Mesendoderm (in vitro differentiated cells): ENCODE measurements at regions not wholly inside any gene's neighbourhood (a gene's known extent, or its start where the extent isn't known, plus 50 kb on each side); places are given as distances from the start of the nearest gene placed in this dataset.

Experiments used
- DNase-seq: peaks from one replicate; pipeline ENCODE4 v3.0.0; 2013
- H2AK5ac ChIP-seq: 2 replicates; pipeline ENCODE4 v1.6.1; 2013; ENCODE audit warnings: low read length, inconsistent platforms
- H2BK120ac ChIP-seq: 2 replicates; pipeline ENCODE4 v1.6.1; 2013; ENCODE audit warnings: low read depth, mild to moderate bottlenecking, low read length, moderate library complexity, mixed read lengths
- H2BK15ac ChIP-seq: replicated peaks from 2 replicates; pipeline ENCODE4 v1.6.1; 2013; ENCODE audit warnings: low read depth, mild to moderate bottlenecking, moderate library complexity
- H2BK5ac ChIP-seq: 2 replicates; pipeline ENCODE4 v1.6.1; 2013; ENCODE audit warnings: low read length, inconsistent platforms
- H3K18ac ChIP-seq: 2 replicates; pipeline ENCODE4 v1.6.1; 2013; ENCODE audit warnings: mild to moderate bottlenecking, low read length, mixed read lengths
- H3K23ac ChIP-seq: one replicate; pipeline ENCODE4 v1.6.1; 2013; ENCODE audit warnings: low read length
- H3K27ac ChIP-seq: 2 replicates; pipeline ENCODE4 v1.5.1; 2013; ENCODE audit warnings: low read depth, mild to moderate bottlenecking, inconsistent platforms, low read length, moderate library complexity
- H3K27me3 ChIP-seq: 2 replicates; pipeline ENCODE4 v1.6.1; 2013; ENCODE audit warnings: low read length, control low read depth, mild to moderate bottlenecking, inconsistent platforms; ENCODE audit not compliant: insufficient read depth, poor library complexity
- H3K36me3 ChIP-seq: 2 replicates; pipeline ENCODE4 v1.6.1; 2013; ENCODE audit warnings: low read length, inconsistent platforms; ENCODE audit not compliant: control insufficient read depth, insufficient read depth
- H3K4ac ChIP-seq: one replicate; pipeline ENCODE4 v1.6.1; 2013; ENCODE audit warnings: low read depth, mild to moderate bottlenecking, low read length, moderate library complexity
- H3K4me1 ChIP-seq: 2 replicates; pipeline ENCODE4 v1.6.1; 2013; ENCODE audit warnings: low read depth, low read length, inconsistent platforms; ENCODE audit not compliant: control insufficient read depth
- H3K4me2 ChIP-seq: 2 replicates; pipeline ENCODE4 v1.6.1; 2013; ENCODE audit warnings: low read length
- H3K4me3 ChIP-seq: 2 replicates; pipeline ENCODE4 v1.5.1; 2013; ENCODE audit warnings: mild to moderate bottlenecking, low read length
- H3K56ac ChIP-seq: one replicate; pipeline ENCODE4 v1.6.1; 2013; ENCODE audit warnings: low read length
- H3K79me1 ChIP-seq: 2 replicates; pipeline ENCODE4 v1.6.1; 2013; ENCODE audit warnings: low read length, inconsistent platforms
- H3K79me2 ChIP-seq: 2 replicates; pipeline ENCODE4 v1.6.1; 2013; ENCODE audit warnings: mild to moderate bottlenecking, low read length; ENCODE audit not compliant: control insufficient read depth, insufficient read depth
- H3K9ac ChIP-seq: 2 replicates; pipeline ENCODE4 v1.6.1; 2013; ENCODE audit warnings: low read length, inconsistent platforms
- H4K5ac ChIP-seq: one replicate; pipeline ENCODE4 v1.6.1; 2013; ENCODE audit warnings: low read length
- H4K8ac ChIP-seq: one replicate; pipeline ENCODE4 v1.6.1; 2013; ENCODE audit warnings: low read depth, mild to moderate bottlenecking, control low read depth, low read length, moderate library complexity
- WGBS: extraction: QIAGEN DNeasy Blood & Tissue Kit; methylation state at CpG from one replicate; pipeline ENCODE4 v1.1.7; 2013; ENCODE audit warnings: low lambda C conversion rate, missing lambda C conversion rate; ENCODE audit not compliant: insufficient coverage; ENCODE audit errors: extremely low coverage; 5-methylcytosine and 5-hydroxymethylcytosine counted together

- H3K36me3 ChIP-seq: no peaks in the 10 kb centered on the region
- no CpG with 5 or more reads among the region's 3 CpGs for WGBS
- no peak overlapping the region for H4K8ac ChIP-seq
- no peak overlapping the region for H3K23ac ChIP-seq
- H3K4me2 ChIP-seq: no peak overlapping the region
- no peak overlapping the region for H2AK5ac ChIP-seq
- H3K18ac ChIP-seq: no peak overlapping the region
- no peak overlapping the region for H3K4me3 ChIP-seq
- no peaks in the 10 kb centered on the region for H3K27me3 ChIP-seq
- no peak for DNase-seq
- no peaks in the 10 kb centered on the region for H3K79me1 ChIP-seq
- no peak overlapping the region for H3K27ac ChIP-seq
- no peak overlapping the region for H3K9ac ChIP-seq
- no peak overlapping the region for H3K4ac ChIP-seq
- no peak overlapping the region for H3K56ac ChIP-seq
- H2BK5ac ChIP-seq: no peak overlapping the region
- no peak overlapping the region for H2BK15ac ChIP-seq
- H3K4me1 ChIP-seq: no peaks in the 10 kb centered on the region
- H2BK120ac ChIP-seq: no peak overlapping the region
- H3K79me2 ChIP-seq: no peaks in the 10 kb centered on the region
- no peak overlapping the region for H4K5ac ChIP-seq
Observed at GRCh38 chr20:41716436-41716835, 98.3 kb upstream of the CHD6 start.

- no peak overlapping the region for H3K4ac ChIP-seq
- no peak overlapping the region for H3K23ac ChIP-seq
- DNase-seq: no peak
- H4K8ac ChIP-seq: no peak overlapping the region
- no peak overlapping the region for H2BK120ac ChIP-seq
- H3K18ac ChIP-seq: no peak overlapping the region
- H3K27me3 ChIP-seq: no peaks in the 10 kb centered on the region
- no peak overlapping the region for H2AK5ac ChIP-seq
- no peak overlapping the region for H3K4me2 ChIP-seq
- no CpG with 5 or more reads among the region's 1 CpG for whole genome bisulfite sequencing
- no peaks in the 10 kb centered on the region for H3K4me1 ChIP-seq
- no peak overlapping the region for H3K4me3 ChIP-seq
- H3K36me3 ChIP-seq: no peaks in the 10 kb centered on the region
- no peak overlapping the region for H4K5ac ChIP-seq
- no peaks in the 10 kb centered on the region for H3K79me2 ChIP-seq
- H3K9ac ChIP-seq: no peak overlapping the region
- no peak overlapping the region for H3K27ac ChIP-seq
- no peak overlapping the region for H2BK5ac ChIP-seq
- no peak overlapping the region for H3K56ac ChIP-seq
- no peak overlapping the region for H2BK15ac ChIP-seq
- H3K79me1 ChIP-seq: no peaks in the 10 kb centered on the region
Observed at GRCh38 chr20:41715526-41715925, 97.3 kb upstream of the CHD6 start.

- Histone ChIP-seq H2AK5ac (no peak overlapping the region), H2BK15ac (no peak overlapping the region), H3K79me2 (no peaks in the 10 kb centered on the region), H3K4me1 (no peaks in the 10 kb centered on the region), H3K56ac (no peak overlapping the region), H3K9ac (no peak overlapping the region), H3K27me3 (no peaks in the 10 kb centered on the region), H3K79me1 (no peaks in the 10 kb centered on the region), H3K27ac (no peak overlapping the region), H2BK5ac (no peak overlapping the region), H3K23ac (no peak overlapping the region), H3K4me3 (no peak overlapping the region), H3K36me3 (no peaks in the 10 kb centered on the region), H2BK120ac (no peak overlapping the region), H3K4me2 (no peak overlapping the region), H3K4ac (no peak overlapping the region), H3K18ac (no peak overlapping the region), H4K5ac (no peak overlapping the region), H4K8ac (no peak overlapping the region)
- no CpG with 5 or more reads among the region's 1 CpG for WGBS
- DNase-seq: no peak
Observed at GRCh38 chr20:41714030-41714429, 95.9 kb upstream of the CHD6 start.

- Histone ChIP-seq H3K18ac (no peak overlapping the region), H3K23ac (no peak overlapping the region), H2BK15ac (no peak overlapping the region), H4K5ac (no peak overlapping the region), H3K36me3 (no peaks in the 10 kb centered on the region), H3K4me1 (no peaks in the 10 kb centered on the region), H3K9ac (no peak overlapping the region), H3K56ac (no peak overlapping the region), H2BK120ac (no peak overlapping the region), H2AK5ac (no peak overlapping the region), H2BK5ac (no peak overlapping the region), H3K79me1 (no peaks in the 10 kb centered on the region), H3K4me3 (no peak overlapping the region), H3K27me3 (no peaks in the 10 kb centered on the region), H3K4me2 (no peak overlapping the region), H3K27ac (no peak overlapping the region), H3K79me2 (no peaks in the 10 kb centered on the region), H3K4ac (no peak overlapping the region), H4K8ac (no peak overlapping the region)
- no peak for DNase-seq
- WGBS: no CpG with 5 or more reads among the region's 6 CpGs
Observed at GRCh38 chr20:41704896-41705295, 86.7 kb upstream of the CHD6 start.

- Histone ChIP-seq H2BK5ac (no peak overlapping the region), H3K4me2 (no peak overlapping the region), H3K23ac (no peak overlapping the region), H2BK120ac (no peak overlapping the region), H4K8ac (no peak overlapping the region), H3K36me3 (no peaks in the 10 kb centered on the region), H3K18ac (no peak overlapping the region), H3K56ac (no peak overlapping the region), H3K4me1 (no peaks in the 10 kb centered on the region), H4K5ac (no peak overlapping the region), H3K4me3 (no peak overlapping the region), H3K79me1 (no peaks in the 10 kb centered on the region), H3K9ac (no peak overlapping the region), H3K4ac (no peak overlapping the region), H3K27me3 (no peaks in the 10 kb centered on the region), H3K27ac (no peak overlapping the region), H2AK5ac (no peak overlapping the region), H3K79me2 (no peaks in the 10 kb centered on the region), H2BK15ac (no peak overlapping the region)
- WGBS: no CpG with 5 or more reads among the region's 2 CpGs
- DNase-seq: no peak
Observed at GRCh38 chr20:41702647-41703046, 84.5 kb upstream of the CHD6 start.

GRCh38 chr20:41701588-41702348 lies 83.6 kb upstream of the CHD6 start:
- WGBS: no CpG with 5 or more reads among the region's 5 CpGs
- peak; percentile 25 for DNase-seq
- no peak overlapping the region for H3K18ac ChIP-seq

More at GRCh38 chr20:41701588-41702348, 83.6 kb upstream of the CHD6 start:
- no peak overlapping the region for H3K4me2 ChIP-seq
- H3K79me1 ChIP-seq: no peaks in the 10 kb centered on the region
- H3K4me3 ChIP-seq: no peak overlapping the region
- H2BK120ac ChIP-seq: no peak overlapping the region
- no peaks in the 10 kb centered on the region for H3K79me2 ChIP-seq
- no peak overlapping the region for H4K5ac ChIP-seq
- no peak overlapping the region for H3K56ac ChIP-seq
- no peak overlapping the region for H2AK5ac ChIP-seq
- no peak overlapping the region for H2BK5ac ChIP-seq
- no peak overlapping the region for H2BK15ac ChIP-seq
- H3K9ac ChIP-seq: no peak overlapping the region
- H4K8ac ChIP-seq: no peak overlapping the region
- no peak overlapping the region for H3K27ac ChIP-seq
- no peaks in the 10 kb centered on the region for H3K27me3 ChIP-seq
- H3K23ac ChIP-seq: no peak overlapping the region
- H3K36me3 ChIP-seq: no peaks in the 10 kb centered on the region
- H3K4me1 ChIP-seq: no peaks in the 10 kb centered on the region
- H3K4ac ChIP-seq: no peak overlapping the region
